ENCODE measurements at regions not wholly inside any gene's neighbourhood (a gene's known extent, or its start where the extent isn't known, plus 50 kb on each side); places are given as distances from the start of the nearest gene placed in this dataset.

GRCh38 chr6:22975079-22975478 is 405.7 kb downstream of the HDGFL1 start:
- Histone ChIP-seq H3K27me3 (ENCODE audit: control insufficient read depth, insufficient read depth, low read length) (no peaks in the 10 kb centered on the region), H3K4me3 (ENCODE audit: low read depth, low read length) (no peak overlapping the region), H3K36me3 (ENCODE audit: control insufficient read depth, insufficient read depth, low read length) (no peaks in the 10 kb centered on the region)
- TF ChIP-seq, protein P1, sequence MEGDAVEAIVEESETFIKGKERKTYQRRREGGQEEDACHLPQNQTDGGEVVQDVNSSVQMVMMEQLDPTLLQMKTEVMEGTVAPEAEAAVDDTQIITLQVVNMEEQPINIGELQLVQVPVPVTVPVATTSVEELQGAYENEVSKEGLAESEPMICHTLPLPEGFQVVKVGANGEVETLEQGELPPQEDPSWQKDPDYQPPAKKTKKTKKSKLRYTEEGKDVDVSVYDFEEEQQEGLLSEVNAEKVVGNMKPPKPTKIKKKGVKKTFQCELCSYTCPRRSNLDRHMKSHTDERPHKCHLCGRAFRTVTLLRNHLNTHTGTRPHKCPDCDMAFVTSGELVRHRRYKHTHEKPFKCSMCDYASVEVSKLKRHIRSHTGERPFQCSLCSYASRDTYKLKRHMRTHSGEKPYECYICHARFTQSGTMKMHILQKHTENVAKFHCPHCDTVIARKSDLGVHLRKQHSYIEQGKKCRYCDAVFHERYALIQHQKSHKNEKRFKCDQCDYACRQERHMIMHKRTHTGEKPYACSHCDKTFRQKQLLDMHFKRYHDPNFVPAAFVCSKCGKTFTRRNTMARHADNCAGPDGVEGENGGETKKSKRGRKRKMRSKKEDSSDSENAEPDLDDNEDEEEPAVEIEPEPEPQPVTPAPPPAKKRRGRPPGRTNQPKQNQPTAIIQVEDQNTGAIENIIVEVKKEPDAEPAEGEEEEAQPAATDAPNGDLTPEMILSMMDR (IDR thresholded peaks at IDR 0.05; ENCODE audit: insufficient read depth, low read length, poor library complexity, severe bottlenecking) = no peak
- no peak for DNase-seq (ENCODE audit: low read depth)

GRCh38 chr6:22980446-22980845 is 411.1 kb downstream of the HDGFL1 start:
- TF ChIP-seq, protein P1 (IDR thresholded peaks at IDR 0.05; ENCODE audit: insufficient read depth, low read length, poor library complexity, severe bottlenecking) = no peak
- Histone ChIP-seq H3K27me3 (ENCODE audit: control insufficient read depth, insufficient read depth, low read length) (no peaks in the 10 kb centered on the region), H3K4me3 (ENCODE audit: low read depth, low read length) (no peak overlapping the region)

GRCh38 chr6:23002044-23002619 is 432.8 kb downstream of the HDGFL1 start:
- Histone ChIP-seq H3K36me3 (ENCODE audit: control insufficient read depth, insufficient read depth, low read length) (no peaks in the 10 kb centered on the region), H3K4me3 (ENCODE audit: low read depth, low read length) (no peak overlapping the region), H3K27me3 (ENCODE audit: control insufficient read depth, insufficient read depth, low read length) (no peaks in the 10 kb centered on the region)
- TF ChIP-seq, protein P1 (IDR thresholded peaks at IDR 0.05; ENCODE audit: insufficient read depth, low read length, poor library complexity, severe bottlenecking) = no peak
- DNase-seq (ENCODE audit: low read depth) = no peak

More at GRCh38 chr6:22980446-22980845, 411.1 kb downstream of the HDGFL1 start:
- H3K36me3 ChIP-seq (ENCODE audit: control insufficient read depth, insufficient read depth, low read length) = no peaks in the 10 kb centered on the region
- no peak for DNase-seq (ENCODE audit: low read depth)

DNA sequence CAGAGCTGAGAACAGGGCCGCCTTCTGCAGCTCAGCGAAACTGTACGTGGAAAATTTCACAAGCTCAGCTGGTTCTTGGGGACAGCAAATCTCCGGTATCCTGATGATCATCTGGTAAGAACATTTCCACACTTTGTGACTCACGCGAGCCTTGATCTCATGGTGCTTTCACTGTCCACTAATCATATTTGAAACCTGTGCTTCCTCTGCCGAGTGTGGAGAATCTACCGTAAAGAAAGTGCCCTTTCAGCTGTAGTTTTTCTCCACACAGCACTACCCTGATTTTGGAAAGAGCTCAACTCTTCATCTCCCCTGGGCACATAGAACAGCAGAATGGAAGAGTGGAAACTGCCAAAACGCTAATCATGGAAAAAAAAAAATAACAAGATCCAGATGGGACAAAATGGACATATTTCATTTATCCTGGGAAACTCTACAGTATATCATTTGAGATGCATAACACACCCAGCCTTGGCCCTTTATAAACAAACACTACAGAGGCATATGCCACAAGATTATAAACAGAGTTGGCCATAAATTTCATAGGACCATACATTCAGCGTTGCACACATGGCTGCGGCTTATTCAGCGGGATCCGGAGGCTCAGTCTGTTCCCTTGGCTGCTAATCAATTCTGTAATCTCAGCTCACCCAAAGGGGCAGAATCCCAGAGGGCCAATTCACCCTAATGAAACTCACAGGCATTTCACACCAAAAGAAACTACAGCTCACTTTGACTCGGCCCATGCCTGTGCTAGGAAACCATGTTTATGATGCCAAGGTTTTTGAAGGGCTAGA is 434.5 kb downstream of the HDGFL1 start:
- Histone ChIP-seq H3K36me3 (ENCODE audit: control insufficient read depth, insufficient read depth, low read length) (no peaks in the 10 kb centered on the region), H3K27me3 (ENCODE audit: control insufficient read depth, insufficient read depth, low read length) (no peaks in the 10 kb centered on the region), H3K4me3 (ENCODE audit: low read depth, low read length) (no peak overlapping the region)
- DNase-seq (ENCODE audit: low read depth) = no peak
- TF ChIP-seq, protein P1 (IDR thresholded peaks at IDR 0.05; ENCODE audit: insufficient read depth, low read length, poor library complexity, severe bottlenecking) = no peak

DNA sequence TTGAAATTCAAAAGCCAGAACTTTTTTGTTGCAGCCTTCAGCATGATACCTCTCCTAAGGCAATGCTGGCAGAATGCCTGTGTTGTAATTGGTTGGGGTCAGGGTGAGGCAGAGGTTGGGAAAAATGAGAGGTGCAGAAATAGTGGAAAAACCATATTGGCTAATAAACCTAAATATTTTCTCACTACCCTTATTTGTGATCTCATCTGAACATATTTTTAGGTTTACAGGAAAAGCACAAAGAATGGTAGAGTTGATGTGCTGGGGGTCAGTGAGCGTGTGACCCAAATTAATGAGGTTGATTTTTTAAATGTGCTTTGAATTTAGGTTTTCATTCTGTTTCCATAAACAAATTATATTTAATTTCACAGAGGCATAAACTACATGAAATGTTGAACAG is 437.3 kb downstream of the HDGFL1 start:
- Histone ChIP-seq H3K36me3 (ENCODE audit: control insufficient read depth, insufficient read depth, low read length) (no peaks in the 10 kb centered on the region), H3K4me3 (ENCODE audit: low read depth, low read length) (no peak overlapping the region), H3K27me3 (ENCODE audit: control insufficient read depth, insufficient read depth, low read length) (no peaks in the 10 kb centered on the region)
- DNase-seq (ENCODE audit: low read depth) = no peak
- TF ChIP-seq, protein P1 (IDR thresholded peaks at IDR 0.05; ENCODE audit: insufficient read depth, low read length, poor library complexity, severe bottlenecking) = no peak

Data from kidney epithelial cell (primary cell).